Tongue (tissue), 1 donor: ENCODE measurements at regions not wholly inside any gene's neighbourhood (a gene's known extent, or its start where the extent isn't known, plus 50 kb on each side); places are given as distances from the start of the nearest gene placed in this dataset.
"Not testable (repeated sequence)": the region's sequence is repeated elsewhere in the genome, so short reads cannot be mapped to it uniquely, and the experiment has no call there.

ENCODE experiments used
- DNase-seq: peaks from one replicate; pipeline ENCODE4 v3.0.0-alpha.2; 2015

- no peak for DNase-seq
Observed at GRCh38 chr7:12831024-12831423, 143.6 kb downstream of the ARL4A start.

GRCh38 chr7:12833829-12834228 is 146.4 kb downstream of the ARL4A start:
- no peak for DNase-seq

GRCh38 chr7:12834782-12835181 is 147.3 kb downstream of the ARL4A start:
- no peak for DNase-seq

GRCh38 chr7:12839508-12840153 is 152.2 kb downstream of the ARL4A start:
- DNase-seq: no peak

- DNase-seq: not testable (repeated sequence)
Observed at GRCh38 chr7:12844732-12845131, 157.3 kb downstream of the ARL4A start.

GRCh38 chr7:12847001-12847400 is 159.6 kb downstream of the ARL4A start:
- no peak for DNase-seq

GRCh38 chr7:12851142-12851541 is 163.7 kb downstream of the ARL4A start:
- DNase-seq: peak; percentile 22

GRCh38 chr7:12851841-12852240 is 164.4 kb downstream of the ARL4A start:
- DNase-seq: no peak

- DNase-seq: no peak
Observed at GRCh38 chr7:12855036-12855435, 167.6 kb downstream of the ARL4A start.

- DNase-seq: no peak
Observed at GRCh38 chr7:12859761-12860160, 172.3 kb downstream of the ARL4A start.

- peak; percentile 38 for DNase-seq
Observed at GRCh38 chr7:12861070-12861469, 173.6 kb downstream of the ARL4A start.

- DNase-seq: no peak
Observed at GRCh38 chr7:12862146-12862545, 174.7 kb downstream of the ARL4A start.

- no peak for DNase-seq
Observed at GRCh38 chr7:12864470-12865046, 177.1 kb downstream of the ARL4A start.

GRCh38 chr7:12865593-12865992 is 178.2 kb downstream of the ARL4A start:
- DNase-seq: no peak

GRCh38 chr7:12866207-12866606 is 178.8 kb downstream of the ARL4A start:
- no peak for DNase-seq

- DNase-seq: no peak
Observed at GRCh38 chr7:12868027-12868426, 180.6 kb downstream of the ARL4A start.

GRCh38 chr7:12870219-12870618 is 182.8 kb downstream of the ARL4A start:
- no peak for DNase-seq

GRCh38 chr7:12872487-12872886 is 185.1 kb downstream of the ARL4A start:
- no peak for DNase-seq

GRCh38 chr7:12873571-12873970 is 186.1 kb downstream of the ARL4A start:
- no peak for DNase-seq

- DNase-seq: no peak
Observed at GRCh38 chr7:12879139-12879538, 191.7 kb downstream of the ARL4A start.

- no peak for DNase-seq
Observed at GRCh38 chr7:12881712-12882111, 194.3 kb downstream of the ARL4A start.

- no peak for DNase-seq
Observed at GRCh38 chr7:12882710-12883109, 195.3 kb downstream of the ARL4A start.

- DNase-seq: no peak
Observed at GRCh38 chr7:12884033-12884432, 196.6 kb downstream of the ARL4A start.

- no peak for DNase-seq
Observed at GRCh38 chr7:12884856-12885440, 197.5 kb downstream of the ARL4A start.
